ENCODE measurements at regions not wholly inside any gene's neighbourhood (a gene's known extent, or its start where the extent isn't known, plus 50 kb on each side); places are given as distances from the start of the nearest gene placed in this dataset.

DNA sequence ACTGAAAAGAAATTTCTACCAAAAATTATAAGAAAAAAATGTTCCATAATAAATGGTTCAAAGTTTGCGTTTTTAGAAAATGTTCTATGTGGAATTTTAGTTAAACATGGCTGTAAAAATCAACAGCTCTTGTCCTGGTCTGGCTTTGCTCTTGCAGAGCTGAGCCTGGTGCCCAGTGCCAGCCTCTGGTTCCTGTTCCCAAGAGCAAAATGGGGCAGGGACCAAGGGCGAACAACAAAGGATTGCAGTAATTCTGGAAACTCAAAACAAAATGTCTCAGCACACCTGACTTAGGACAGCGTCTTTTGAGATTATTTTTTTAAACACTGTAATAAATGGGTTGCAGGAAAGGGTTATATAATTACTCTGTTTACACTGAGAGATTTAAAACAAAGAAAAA lies 174.7 kb downstream of the ANAPC1 start:
- TF ChIP-seq, protein P1, sequence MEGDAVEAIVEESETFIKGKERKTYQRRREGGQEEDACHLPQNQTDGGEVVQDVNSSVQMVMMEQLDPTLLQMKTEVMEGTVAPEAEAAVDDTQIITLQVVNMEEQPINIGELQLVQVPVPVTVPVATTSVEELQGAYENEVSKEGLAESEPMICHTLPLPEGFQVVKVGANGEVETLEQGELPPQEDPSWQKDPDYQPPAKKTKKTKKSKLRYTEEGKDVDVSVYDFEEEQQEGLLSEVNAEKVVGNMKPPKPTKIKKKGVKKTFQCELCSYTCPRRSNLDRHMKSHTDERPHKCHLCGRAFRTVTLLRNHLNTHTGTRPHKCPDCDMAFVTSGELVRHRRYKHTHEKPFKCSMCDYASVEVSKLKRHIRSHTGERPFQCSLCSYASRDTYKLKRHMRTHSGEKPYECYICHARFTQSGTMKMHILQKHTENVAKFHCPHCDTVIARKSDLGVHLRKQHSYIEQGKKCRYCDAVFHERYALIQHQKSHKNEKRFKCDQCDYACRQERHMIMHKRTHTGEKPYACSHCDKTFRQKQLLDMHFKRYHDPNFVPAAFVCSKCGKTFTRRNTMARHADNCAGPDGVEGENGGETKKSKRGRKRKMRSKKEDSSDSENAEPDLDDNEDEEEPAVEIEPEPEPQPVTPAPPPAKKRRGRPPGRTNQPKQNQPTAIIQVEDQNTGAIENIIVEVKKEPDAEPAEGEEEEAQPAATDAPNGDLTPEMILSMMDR (IDR thresholded peaks at IDR 0.05; ENCODE audit: borderline replicate concordance, extremely low read depth, low read length, poor library complexity, severe bottlenecking): no peak
- no peak for TF ChIP-seq EZH2 (IDR thresholded peaks at IDR 0.05; ENCODE audit: borderline replicate concordance, low read depth, low read length, severe bottlenecking)
- Histone ChIP-seq H4K20me1 (ENCODE audit: insufficient read depth, low read length) (no peaks in the 10 kb centered on the region), H3K4me3 (ENCODE audit: low read depth in 1 of 2, low read length in 2 of 2) (no peak overlapping the region), H3K9me3 (ENCODE audit: insufficient read depth, low read length, severe bottlenecking) (peaks cover 6% of the 10 kb centered on the region), H3K36me3 (ENCODE audit: insufficient read depth, low read length) (no peaks in the 10 kb centered on the region), H3K27me3 (ENCODE audit: insufficient read depth, low read length, poor library complexity) (no peaks in the 10 kb centered on the region), H3K79me2 (ENCODE audit: insufficient read depth, low read length) (no peaks in the 10 kb centered on the region), H3K9ac (ENCODE audit: low read depth, low read length) (peak overlapping the region; percentile 5; the same call in 1 of the 2 replicates), H3K27ac (ENCODE audit: low read length) (peak overlapping the region; percentile 75), H3K4me1 (ENCODE audit: insufficient read depth, low read length) (peaks cover 73% of the 10 kb centered on the region), H3K4me2 (ENCODE audit: insufficient read depth, low read length) (no peak overlapping the region), H2AFZ (ENCODE audit: low read depth, low read length) (peak overlapping the region; percentile 36; the same call in 1 of the 2 replicates)
- DNase-seq (no peak), ATAC-seq (ENCODE audit: insufficient read depth, low read depth) (no peak)

DNA sequence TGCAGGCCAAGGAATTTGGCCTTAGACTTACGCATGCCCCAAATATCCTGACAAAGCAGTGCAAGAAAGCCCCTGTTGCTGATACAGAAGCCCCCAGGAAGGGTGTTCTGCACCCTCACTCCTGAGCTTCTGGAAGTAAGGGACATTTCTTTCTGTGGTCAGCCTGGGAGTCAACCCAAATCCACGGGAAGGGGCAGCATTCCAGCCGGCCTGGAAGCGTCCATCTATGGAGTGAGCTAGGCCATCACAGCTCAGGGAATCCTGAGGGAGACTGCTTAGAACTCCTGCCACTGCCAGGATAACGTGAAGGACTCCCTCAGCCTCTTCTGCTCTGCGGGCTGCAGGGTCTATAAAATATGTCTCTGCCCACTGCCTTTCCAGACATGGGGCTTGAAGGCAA lies 173.9 kb downstream of the ANAPC1 start:
- peaks cover 65% of the 10 kb centered on the region for H3K4me1 ChIP-seq (ENCODE audit: insufficient read depth, low read length)
- ATAC-seq (ENCODE audit: insufficient read depth, low read depth): no peak
- TF ChIP-seq, protein P1 (IDR thresholded peaks at IDR 0.05; ENCODE audit: borderline replicate concordance, extremely low read depth, low read length, poor library complexity, severe bottlenecking): no peak
- no peak for TF ChIP-seq EZH2 (IDR thresholded peaks at IDR 0.05; ENCODE audit: borderline replicate concordance, low read depth, low read length, severe bottlenecking)
- H3K36me3 ChIP-seq (ENCODE audit: insufficient read depth, low read length): no peaks in the 10 kb centered on the region
- no peaks in the 10 kb centered on the region for H3K27me3 ChIP-seq (ENCODE audit: insufficient read depth, low read length, poor library complexity)
- no peak for DNase-seq
- H4K20me1 ChIP-seq (ENCODE audit: insufficient read depth, low read length): no peaks in the 10 kb centered on the region
- H3K9ac ChIP-seq (ENCODE audit: low read depth, low read length): peak overlapping the region; percentile 5; the same call in 1 of the 2 replicates
- no peak overlapping the region for H3K4me3 ChIP-seq (ENCODE audit: low read depth in 1 of 2, low read length in 2 of 2)
- H2AFZ ChIP-seq (ENCODE audit: low read depth, low read length): no peak overlapping the region
- no peak overlapping the region for H3K4me2 ChIP-seq (ENCODE audit: insufficient read depth, low read length)
- H3K27ac ChIP-seq (ENCODE audit: low read length): peak overlapping the region; percentile 75
- no peaks in the 10 kb centered on the region for H3K79me2 ChIP-seq (ENCODE audit: insufficient read depth, low read length)
- H3K9me3 ChIP-seq (ENCODE audit: insufficient read depth, low read length, severe bottlenecking): peaks cover 6% of the 10 kb centered on the region

DNA sequence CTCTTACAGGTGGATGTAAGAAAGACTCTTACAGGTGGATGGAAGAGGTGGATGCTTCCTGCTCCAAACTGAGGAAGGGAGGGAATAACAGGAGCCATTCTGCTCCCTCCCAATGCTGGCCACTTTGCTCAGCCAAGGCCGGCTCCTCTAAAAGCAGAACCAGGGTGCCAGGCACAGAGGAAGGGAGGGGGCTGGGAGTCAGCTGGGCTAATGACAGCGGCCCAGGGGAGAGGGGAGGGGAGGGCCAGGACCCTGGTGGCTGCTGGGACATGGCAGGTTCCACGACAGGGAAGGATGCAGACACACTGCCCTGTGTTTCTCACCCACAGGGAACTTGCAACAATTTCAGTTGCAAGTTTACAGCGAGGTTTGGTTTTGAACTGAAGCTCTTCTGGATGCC lies 173.4 kb downstream of the ANAPC1 start:
- no peaks in the 10 kb centered on the region for H3K36me3 ChIP-seq (ENCODE audit: insufficient read depth, low read length)
- H3K9ac ChIP-seq (ENCODE audit: low read depth, low read length): 0 out of 2 replicates have a peak overlapping the region, but pooled peaks have one; percentile 5
- no peaks in the 10 kb centered on the region for H3K27me3 ChIP-seq (ENCODE audit: insufficient read depth, low read length, poor library complexity)
- no peak overlapping the region for H3K4me3 ChIP-seq (ENCODE audit: low read depth in 1 of 2, low read length in 2 of 2)
- H3K79me2 ChIP-seq (ENCODE audit: insufficient read depth, low read length): no peaks in the 10 kb centered on the region
- peak overlapping the region; percentile 75 for H3K27ac ChIP-seq (ENCODE audit: low read length)
- TF ChIP-seq, protein P1 (IDR thresholded peaks at IDR 0.05; ENCODE audit: borderline replicate concordance, extremely low read depth, low read length, poor library complexity, severe bottlenecking): no peak
- no peak for TF ChIP-seq EZH2 (IDR thresholded peaks at IDR 0.05; ENCODE audit: borderline replicate concordance, low read depth, low read length, severe bottlenecking)
- H2AFZ ChIP-seq (ENCODE audit: low read depth, low read length): no peak overlapping the region
- H3K4me2 ChIP-seq (ENCODE audit: insufficient read depth, low read length): no peak overlapping the region
- no peak for ATAC-seq (ENCODE audit: insufficient read depth, low read depth)
- DNase-seq: no peak
- H3K4me1 ChIP-seq (ENCODE audit: insufficient read depth, low read length): peaks cover 60% of the 10 kb centered on the region
- peaks cover 6% of the 10 kb centered on the region for H3K9me3 ChIP-seq (ENCODE audit: insufficient read depth, low read length, severe bottlenecking)
- H4K20me1 ChIP-seq (ENCODE audit: insufficient read depth, low read length): no peaks in the 10 kb centered on the region

DNA sequence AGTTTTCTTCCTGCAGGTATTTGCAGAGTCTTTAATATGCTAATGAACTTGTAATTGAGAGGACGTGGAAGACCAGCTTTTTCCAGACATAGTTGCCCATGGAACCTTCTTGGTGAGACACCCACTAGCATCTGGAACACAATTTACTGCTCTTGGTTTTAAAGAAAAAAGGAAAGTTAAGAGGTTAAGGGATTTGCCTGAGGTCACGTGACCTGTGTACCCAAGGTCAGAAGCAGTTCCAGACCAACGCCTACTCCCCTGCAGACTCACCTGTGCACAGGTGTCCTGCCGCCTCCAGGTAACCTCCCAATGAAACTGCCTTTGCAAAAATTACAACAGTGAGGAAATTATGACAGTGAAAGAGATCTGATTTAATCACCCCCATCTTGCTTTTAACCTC lies 172.7 kb downstream of the ANAPC1 start:
- H3K36me3 ChIP-seq (ENCODE audit: insufficient read depth, low read length): no peaks in the 10 kb centered on the region
- H3K9me3 ChIP-seq (ENCODE audit: insufficient read depth, low read length, severe bottlenecking): peaks cover 6% of the 10 kb centered on the region
- peaks cover 55% of the 10 kb centered on the region for H3K4me1 ChIP-seq (ENCODE audit: insufficient read depth, low read length)
- H3K27me3 ChIP-seq (ENCODE audit: insufficient read depth, low read length, poor library complexity): no peaks in the 10 kb centered on the region
- no peak overlapping the region for H3K4me3 ChIP-seq (ENCODE audit: low read depth in 1 of 2, low read length in 2 of 2)
- H2AFZ ChIP-seq (ENCODE audit: low read depth, low read length): no peak overlapping the region
- ATAC-seq (ENCODE audit: insufficient read depth, low read depth) (no peak), DNase-seq (no peak)
- H4K20me1 ChIP-seq (ENCODE audit: insufficient read depth, low read length): no peaks in the 10 kb centered on the region
- H3K9ac ChIP-seq (ENCODE audit: low read depth, low read length): no peak overlapping the region
- H3K4me2 ChIP-seq (ENCODE audit: insufficient read depth, low read length): no peak overlapping the region
- peak overlapping the region; percentile 75 for H3K27ac ChIP-seq (ENCODE audit: low read length)
- TF ChIP-seq, protein P1 (IDR thresholded peaks at IDR 0.05; ENCODE audit: borderline replicate concordance, extremely low read depth, low read length, poor library complexity, severe bottlenecking): no peak
- TF ChIP-seq EZH2 (IDR thresholded peaks at IDR 0.05; ENCODE audit: borderline replicate concordance, low read depth, low read length, severe bottlenecking): no peak
- H3K79me2 ChIP-seq (ENCODE audit: insufficient read depth, low read length): no peaks in the 10 kb centered on the region
